ENCODE measurements at regions not wholly inside any gene's neighbourhood (a gene's known extent, or its start where the extent isn't known, plus 50 kb on each side); places are given as distances from the start of the nearest gene placed in this dataset.
"Not testable (repeated sequence)": the region's sequence is repeated elsewhere in the genome, so short reads cannot be mapped to it uniquely, and the experiment has no call there.

DNA sequence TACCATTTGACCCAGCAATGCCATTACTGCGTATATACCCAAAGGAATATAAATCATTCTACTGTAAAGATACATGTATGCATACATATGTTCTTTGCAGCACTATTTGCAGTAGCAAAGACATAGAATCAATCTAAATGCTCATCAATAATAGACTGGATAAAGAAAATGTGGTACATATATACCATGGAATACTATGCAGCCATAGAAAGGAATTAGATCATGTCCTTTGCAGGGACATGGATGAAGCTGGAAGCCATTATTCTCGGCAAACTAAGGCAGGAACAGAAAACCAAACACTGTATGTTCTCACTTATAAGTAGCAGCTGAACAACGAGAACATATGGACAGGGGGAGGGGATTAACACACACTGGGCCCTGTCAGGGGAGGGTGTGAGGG is 54.8 kb upstream of the ZNF30 start:
- DNase-seq; intact Hi-C loops (cut with DNase I; ENCODE audit: low total_unique reads): not testable (repeated sequence)

DNA sequence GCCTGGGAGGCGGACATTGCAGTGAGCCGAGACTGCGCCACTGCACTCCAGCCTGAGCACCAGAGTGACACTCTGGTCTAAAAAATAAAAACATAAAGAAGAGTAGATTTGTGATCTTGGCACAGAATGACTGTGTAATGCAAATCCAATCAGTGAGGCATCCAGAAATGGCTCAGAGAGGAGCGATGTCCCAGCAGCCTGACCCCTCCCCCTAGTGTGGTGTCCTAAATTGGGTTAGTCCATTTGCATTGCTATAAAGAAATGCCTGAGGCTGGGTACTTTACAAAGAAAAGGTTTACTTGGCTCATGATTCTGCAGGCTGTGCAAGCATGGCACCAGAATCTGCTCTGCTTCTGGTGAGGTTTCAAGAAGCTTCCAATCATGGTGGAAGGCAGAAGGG is 59.1 kb upstream of the ZNF30 start:
- no peaks in the 10 kb centered on the region for H3K27me3 ChIP-seq (replicated peaks in 1 of 7)
- no peaks in the 10 kb centered on the region for H3K36me3 ChIP-seq
- peaks cover 0 to 19% (median 2%) of the 10 kb centered on the region in 8 donors for H3K9me3 ChIP-seq
- no peaks in the 10 kb centered on the region for H3K4me1 ChIP-seq
- DNase-seq: no peak
- TF ChIP-seq CTCF (IDR thresholded peaks at IDR 0.05 in 8 of 11, conservative IDR thresholded peaks at IDR 0.05 in 3 of 11): no peak
- no peak for TF ChIP-seq POLR2AphosphoS5 (IDR thresholded peaks at IDR 0.05)
- TF ChIP-seq POLR2A (IDR thresholded peaks at IDR 0.05): no peak
- 85 to 95% (median 86%) methylated on average over 4 of the region's 4 CpGs for WGBS, 5 donors
- no peak overlapping the region for H3K4me3 ChIP-seq
- no peak overlapping the region for H3K27ac ChIP-seq
- intact Hi-C loops (cut with DNase I; ENCODE audit: low total_unique reads): no loop called here

More for the DNA sequence above, 54.8 kb upstream of the ZNF30 start:
- H3K4me3 ChIP-seq; H3K4me1 ChIP-seq; H3K36me3 ChIP-seq; H3K27me3 ChIP-seq (replicated peaks in 1 of 7); H3K27ac ChIP-seq; H3K9me3 ChIP-seq: not testable (repeated sequence)
- 83 to 89% (median 86%) methylated on average over 3 of the region's 3 CpGs for WGBS, 5 donors

GRCh38 chr19:34865225-34865624 is 61.5 kb upstream of the ZNF30 start:
- H3K4me3 ChIP-seq; DNase-seq; H3K27ac ChIP-seq; H3K27me3 ChIP-seq (replicated peaks in 1 of 7); H3K4me1 ChIP-seq; H3K36me3 ChIP-seq; intact Hi-C loops (cut with DNase I; ENCODE audit: low total_unique reads): not testable (repeated sequence)
- H3K9me3 ChIP-seq: peaks cover 0 to 26% (median 2%) of the 10 kb centered on the region in 8 donors
- WGBS, 5 donors: 79 to 100% (median 90%) methylated on average over 2 of the region's 2 CpGs

DNA sequence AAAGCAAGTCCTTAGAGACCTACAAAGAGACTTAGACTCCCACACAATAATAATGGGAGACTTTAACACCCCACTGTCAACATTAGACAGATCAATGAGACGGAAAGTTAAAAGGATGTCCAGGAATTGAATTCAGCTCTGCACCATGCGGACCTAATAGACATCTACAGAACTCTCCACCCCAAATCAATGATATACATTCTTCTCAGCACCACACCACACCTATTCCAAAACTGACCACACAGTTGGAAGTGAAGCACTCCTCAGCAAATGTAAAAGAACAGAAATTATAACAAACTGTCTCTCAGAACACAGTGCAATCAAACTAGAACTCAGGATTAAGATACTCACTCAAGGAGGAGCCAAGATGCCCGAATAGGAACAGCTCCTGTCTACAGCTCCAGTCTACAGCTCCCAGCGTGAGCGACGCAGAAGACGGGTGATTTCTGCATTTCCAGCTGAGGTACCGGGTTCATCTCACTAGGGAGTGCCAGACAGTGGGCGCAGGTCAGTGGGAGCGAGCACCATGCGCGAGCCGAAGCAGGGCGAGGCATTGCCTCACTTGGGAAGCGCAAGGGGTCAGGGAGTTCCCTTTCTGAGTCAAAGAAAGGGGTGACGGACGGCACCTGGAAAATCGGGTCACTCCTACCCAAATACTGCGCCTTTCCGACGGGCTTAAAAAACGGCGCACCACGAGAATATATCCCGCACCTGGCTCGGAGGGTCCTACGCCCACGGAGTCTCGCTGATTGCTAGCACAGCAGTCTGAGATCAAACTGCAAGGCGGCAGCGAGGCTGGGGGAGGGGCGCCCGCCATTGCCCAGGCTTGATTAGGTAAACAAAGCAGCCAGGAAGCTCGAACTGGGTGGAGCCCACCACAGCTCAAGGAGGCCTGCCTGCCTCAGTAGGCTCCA is 66.6 kb upstream of the ZNF30 start:
- Histone ChIP-seq H3K4me3 (peak overlapping the region; percentile 9 to 65 (median 43)), H3K27ac (peak overlapping the region in 7 of 8 donors; percentile 43 to 83 (median 68))
- H3K36me3 ChIP-seq; H3K4me1 ChIP-seq; H3K9me3 ChIP-seq; DNase-seq; intact Hi-C loops (cut with DNase I; ENCODE audit: low total_unique reads); H3K27me3 ChIP-seq (replicated peaks in 1 of 7): not testable (repeated sequence)
- TF ChIP-seq POLR2AphosphoS5 (IDR thresholded peaks at IDR 0.05): peak in 2 of 3 donors; percentile 44 to 60
- WGBS, 5 donors: 7 to 15% (median 11%) methylated on average over 7 to 30 of the region's 34 CpGs

- H3K27ac ChIP-seq; H3K4me1 ChIP-seq; intact Hi-C loops (cut with DNase I; ENCODE audit: low total_unique reads); H3K36me3 ChIP-seq; DNase-seq; H3K27me3 ChIP-seq (replicated peaks in 1 of 7); H3K9me3 ChIP-seq: not testable (repeated sequence)
- WGBS, 5 donors: 82 to 96% (median 90%) methylated on average over 2 of the region's 2 CpGs
- H3K4me3 ChIP-seq: peak overlapping the region in 1 of 8 donors; percentile 65
Observed at GRCh38 chr19:34859325-34859724, 67.4 kb upstream of the ZNF30 start.

- TF ChIP-seq CTCF (IDR thresholded peaks at IDR 0.05 in 8 of 11, conservative IDR thresholded peaks at IDR 0.05 in 3 of 11) (no peak), POLR2A (IDR thresholded peaks at IDR 0.05) (no peak), POLR2AphosphoS5 (IDR thresholded peaks at IDR 0.05) (no peak)
- no peak overlapping the region for H3K4me3 ChIP-seq
- peaks cover 0 to 4% (median 0%) of the 10 kb centered on the region in 8 donors for H3K9me3 ChIP-seq
- intact Hi-C loops (cut with DNase I; ENCODE audit: low total_unique reads): no loop called here
- H3K27ac ChIP-seq: no peak overlapping the region
- peaks cover 0 to 4% (median 0%) of the 10 kb centered on the region in 6 donors for H3K4me1 ChIP-seq
- H3K27me3 ChIP-seq (replicated peaks in 1 of 7): no peaks in the 10 kb centered on the region
- H3K36me3 ChIP-seq: no peaks in the 10 kb centered on the region
- DNase-seq: no peak
Observed at GRCh38 chr19:34856052-34856451, 70.7 kb upstream of the ZNF30 start.
